ENCODE measurements at regions not wholly inside any gene's neighbourhood (a gene's known extent, or its start where the extent isn't known, plus 50 kb on each side); places are given as distances from the start of the nearest gene placed in this dataset.
"Not testable (repeated sequence)": the region's sequence is repeated elsewhere in the genome, so short reads cannot be mapped to it uniquely, and the experiment has no call there.

- no peak for DNase-seq
These were observed 298.3 kb downstream of the RWDD3 start for GRCh38 chr1:95532335-95532734.

DNA sequence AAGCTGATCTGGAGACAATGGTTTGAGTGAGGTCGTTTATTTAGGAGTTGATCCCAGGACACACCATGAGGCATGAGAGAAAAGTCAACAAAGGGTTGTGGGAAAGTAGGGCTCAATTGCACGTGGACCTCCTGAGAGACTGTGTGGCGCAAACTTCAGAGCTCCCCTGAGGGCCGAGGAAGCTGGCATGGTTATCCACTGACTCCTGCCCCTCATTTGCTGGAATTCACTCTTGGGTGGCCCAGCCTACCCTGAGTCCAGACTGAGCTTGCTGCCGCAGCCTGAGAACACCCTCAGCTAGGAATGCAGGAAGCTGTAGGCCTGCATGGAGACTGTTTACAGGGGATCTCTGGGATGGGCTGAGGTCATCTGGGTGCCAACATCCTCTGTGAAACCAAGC lies 301.0 kb downstream of the RWDD3 start:
- DNase-seq: no peak

- no peak for DNase-seq
These were observed 301.6 kb downstream of the RWDD3 start for GRCh38 chr1:95535614-95536013.

- DNase-seq: no peak
These were observed 302.5 kb downstream of the RWDD3 start for GRCh38 chr1:95536501-95536900.

- no peak for DNase-seq
These were observed 303.2 kb downstream of the RWDD3 start for GRCh38 chr1:95537176-95537575.

DNA sequence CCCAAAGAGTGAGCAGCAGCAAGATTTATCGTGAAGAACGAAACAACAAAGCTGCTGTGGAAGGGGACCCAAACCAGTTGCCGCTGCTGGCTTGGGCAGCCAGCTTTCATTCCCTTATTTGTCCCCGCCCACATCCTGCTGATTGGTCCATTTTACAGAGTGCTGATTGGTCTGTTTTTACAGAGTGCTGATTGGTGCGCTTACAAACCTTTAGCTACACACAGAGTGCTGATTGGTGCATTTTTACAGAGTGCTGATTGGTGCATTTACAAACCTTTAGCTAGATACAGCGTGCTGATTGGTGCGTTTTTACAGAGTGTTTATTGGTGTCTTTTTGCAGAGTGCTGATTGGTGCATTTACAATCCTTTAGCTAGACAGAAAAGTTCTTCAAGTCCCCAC lies 304.2 kb downstream of the RWDD3 start:
- not testable (repeated sequence) for DNase-seq

DNA sequence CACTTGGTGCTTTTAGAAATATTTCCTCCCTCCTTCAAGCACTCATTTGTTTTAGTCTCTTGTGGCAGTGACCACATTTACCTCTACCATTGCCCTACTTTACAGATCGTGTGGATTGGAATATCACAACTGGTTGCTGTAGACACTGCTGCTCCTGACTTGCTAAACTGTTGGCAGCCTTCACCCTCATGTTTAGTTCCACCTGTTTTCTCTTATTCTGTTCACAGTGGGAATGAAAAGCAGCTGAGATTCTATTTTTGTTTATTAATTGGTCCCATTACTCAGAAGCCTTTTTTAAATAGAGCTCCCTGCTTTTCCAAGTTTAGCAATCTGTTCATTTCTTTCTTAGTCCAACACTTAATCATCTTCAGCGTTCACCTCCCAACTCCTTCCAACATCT lies 308.9 kb downstream of the RWDD3 start:
- DNase-seq: no peak

DNA sequence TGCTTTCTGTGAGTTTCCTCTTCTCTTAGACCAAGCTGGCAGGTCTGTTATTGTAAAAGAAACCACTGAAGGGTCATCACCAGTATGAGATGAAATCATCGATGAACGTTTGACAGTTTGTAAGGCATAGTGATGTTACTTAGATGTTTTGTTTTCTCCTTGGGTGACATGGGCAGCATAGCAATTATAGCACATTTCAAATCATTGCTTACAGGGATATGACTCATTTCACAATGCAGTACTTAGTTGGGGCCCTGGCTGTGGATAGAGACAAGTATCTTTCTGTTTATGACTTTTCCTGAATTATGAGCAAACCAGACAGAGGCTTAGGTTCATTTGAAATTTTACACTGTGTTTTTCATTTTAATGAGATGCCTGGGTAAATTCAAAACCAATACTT lies 313.0 kb downstream of the RWDD3 start:
- DNase-seq: no peak

- DNase-seq: no peak
These were observed 314.2 kb downstream of the RWDD3 start for GRCh38 chr1:95548211-95548610.

DNA sequence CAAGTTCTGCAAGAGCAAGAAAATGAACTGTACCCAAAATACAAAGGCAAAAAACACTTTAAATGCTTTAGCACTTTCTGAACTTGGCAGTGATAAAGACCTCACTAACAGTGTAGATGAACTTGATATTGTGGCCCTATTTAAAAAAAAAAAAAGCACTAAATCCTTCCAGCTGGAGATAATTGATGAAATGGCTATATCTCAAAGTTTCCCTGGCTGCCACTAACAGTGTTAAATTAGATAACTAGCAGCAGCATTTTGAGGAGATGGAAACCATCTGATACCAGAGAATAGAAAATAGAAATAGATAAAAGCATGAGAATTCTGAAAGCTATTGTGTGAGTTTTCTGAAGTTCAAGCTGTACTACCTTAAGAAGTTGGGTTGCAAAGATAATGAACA lies 317.2 kb downstream of the RWDD3 start:
- no peak for DNase-seq

DNA sequence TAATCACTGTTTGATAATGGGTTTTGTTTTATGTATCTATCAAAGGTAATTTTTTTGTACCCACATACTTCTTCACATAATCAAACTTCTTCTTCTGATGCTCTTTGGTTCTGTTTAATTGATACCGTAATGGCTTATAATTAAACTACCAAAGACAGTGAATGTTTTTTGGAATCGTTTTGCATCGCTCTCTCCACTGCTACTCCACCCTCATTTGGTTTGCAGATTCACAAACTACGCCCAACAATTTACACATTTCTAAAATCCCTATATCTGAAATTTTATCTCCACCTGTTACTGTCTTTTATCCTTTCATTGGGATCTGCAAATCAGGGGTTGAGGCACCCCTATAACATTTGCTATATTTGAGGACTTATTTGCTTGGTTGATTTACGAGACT lies 319.6 kb downstream of the RWDD3 start:
- DNase-seq: no peak

- no peak for DNase-seq
These were observed 320.4 kb downstream of the RWDD3 start for GRCh38 chr1:95554408-95554807.

DNA sequence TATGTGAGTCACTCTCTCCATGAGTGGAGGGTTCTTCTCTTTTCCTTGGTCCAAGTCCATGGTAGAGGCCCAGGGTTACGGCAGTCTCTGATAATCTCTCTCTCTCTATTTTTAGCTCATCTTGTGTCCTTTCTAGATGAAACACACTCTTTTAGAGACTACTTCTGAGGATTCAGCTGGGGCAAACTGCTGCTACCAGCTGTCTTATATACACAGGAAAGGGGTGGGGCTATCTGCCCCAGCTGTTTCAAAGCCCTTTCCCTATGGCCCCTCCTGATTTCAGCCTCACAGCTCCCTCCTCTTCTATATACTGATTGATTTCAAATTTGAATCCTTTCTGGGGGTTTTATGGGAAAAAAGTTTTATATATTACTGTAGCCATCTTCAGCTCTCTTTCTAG lies 324.8 kb downstream of the RWDD3 start:
- DNase-seq: no peak

DNA sequence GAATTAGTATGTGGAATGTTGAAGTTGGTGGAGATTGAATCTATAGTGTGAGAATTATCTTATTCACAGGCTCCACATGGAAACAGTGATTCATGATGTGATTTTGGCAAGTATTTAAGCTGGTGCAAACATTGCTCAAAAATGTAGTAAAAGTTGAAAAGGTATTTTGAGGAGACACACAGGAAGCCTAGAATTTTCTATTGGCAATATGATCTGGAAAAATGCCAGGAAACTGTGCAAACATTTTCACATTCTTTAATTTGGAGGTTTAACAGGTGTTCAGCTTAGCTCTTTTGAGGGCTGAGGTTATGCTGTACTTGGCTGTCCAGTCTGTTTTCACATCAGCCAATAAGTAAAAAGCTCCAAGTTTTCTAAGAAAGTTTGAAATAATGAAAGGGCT lies 327.3 kb downstream of the RWDD3 start:
- no peak for DNase-seq

DNA sequence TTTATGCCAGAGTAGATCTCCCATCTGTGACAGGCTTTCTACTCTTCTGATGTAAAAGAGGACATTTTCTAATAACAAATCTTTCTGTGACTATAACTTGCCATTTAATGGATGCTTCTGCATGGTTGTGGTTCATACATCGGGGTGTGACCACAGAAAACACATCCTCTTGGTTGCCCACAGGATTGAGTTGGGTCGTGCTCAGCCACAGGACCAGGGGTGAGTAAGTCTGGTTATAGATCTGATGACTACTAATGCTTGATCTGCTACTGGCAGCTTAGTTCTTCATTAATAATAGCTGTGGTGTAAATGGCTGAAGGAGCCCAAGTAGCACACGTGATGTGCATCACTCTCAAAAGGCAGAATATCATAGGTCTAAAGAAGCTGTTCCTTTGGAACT lies 328.2 kb downstream of the RWDD3 start:
- DNase-seq: no peak

- DNase-seq: no peak
These were observed 338.0 kb downstream of the RWDD3 start for GRCh38 chr1:95572002-95572401.

- DNase-seq: no peak
These were observed 339.0 kb downstream of the RWDD3 start for GRCh38 chr1:95572962-95573361.

- DNase-seq: no peak
These were observed 341.3 kb downstream of the RWDD3 start for GRCh38 chr1:95575291-95575690.

DNA sequence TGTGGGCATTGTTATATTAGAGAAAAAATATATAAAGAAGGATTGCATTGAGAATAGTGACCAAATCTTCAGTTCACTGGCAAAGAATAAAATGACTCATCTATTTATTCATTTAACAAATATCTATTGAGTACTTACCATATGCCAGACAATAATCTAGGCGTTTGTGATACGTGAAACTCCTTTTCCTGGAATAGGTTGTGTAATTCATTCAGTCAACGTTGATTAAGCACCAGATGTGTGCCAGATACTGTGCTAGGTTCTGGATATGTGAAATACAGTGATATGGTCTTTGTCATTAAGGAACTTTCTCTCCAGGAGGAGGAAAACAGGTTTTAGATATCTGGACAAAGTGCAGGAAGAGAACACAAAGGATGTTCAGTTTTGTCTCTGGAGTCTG lies 344.5 kb downstream of the RWDD3 start:
- DNase-seq: no peak

GRCh38 chr1:95582191-95582590 lies 348.2 kb downstream of the RWDD3 start:
- no peak for DNase-seq

- no peak for DNase-seq
These were observed 348.7 kb downstream of the RWDD3 start for GRCh38 chr1:95582746-95583145.

- no peak for DNase-seq
These were observed 349.7 kb downstream of the RWDD3 start for GRCh38 chr1:95583661-95584210.

GRCh38 chr1:95584315-95584714 lies 350.3 kb downstream of the RWDD3 start:
- DNase-seq: no peak

DNA sequence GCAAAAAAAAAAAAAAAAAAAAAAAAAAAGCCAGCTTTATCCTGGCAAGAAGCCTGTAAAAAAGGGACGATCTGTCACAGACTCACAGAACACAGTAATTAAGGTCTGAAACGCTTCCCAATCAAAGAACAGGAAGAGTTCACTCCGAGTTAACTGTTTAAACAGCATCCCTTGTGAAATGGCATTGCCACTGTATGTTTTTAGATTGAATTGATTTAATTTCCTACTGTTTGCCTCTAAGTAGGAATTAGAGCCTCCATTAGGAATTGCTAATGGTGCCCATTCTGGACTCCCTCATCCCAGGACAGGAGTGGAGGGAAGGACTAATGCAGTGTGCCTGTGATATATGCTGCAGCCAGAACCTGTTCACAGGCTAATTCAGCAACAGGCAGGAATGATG lies 370.8 kb downstream of the RWDD3 start:
- DNase-seq: no peak

GRCh38 chr1:95614197-95614596 lies 380.2 kb downstream of the RWDD3 start:
- DNase-seq: no peak

Measured in left kidney (tissue), 1 donor.